ENCODE measurements at regions not wholly inside any gene's neighbourhood (a gene's known extent, or its start where the extent isn't known, plus 50 kb on each side); places are given as distances from the start of the nearest gene placed in this dataset.

DNA sequence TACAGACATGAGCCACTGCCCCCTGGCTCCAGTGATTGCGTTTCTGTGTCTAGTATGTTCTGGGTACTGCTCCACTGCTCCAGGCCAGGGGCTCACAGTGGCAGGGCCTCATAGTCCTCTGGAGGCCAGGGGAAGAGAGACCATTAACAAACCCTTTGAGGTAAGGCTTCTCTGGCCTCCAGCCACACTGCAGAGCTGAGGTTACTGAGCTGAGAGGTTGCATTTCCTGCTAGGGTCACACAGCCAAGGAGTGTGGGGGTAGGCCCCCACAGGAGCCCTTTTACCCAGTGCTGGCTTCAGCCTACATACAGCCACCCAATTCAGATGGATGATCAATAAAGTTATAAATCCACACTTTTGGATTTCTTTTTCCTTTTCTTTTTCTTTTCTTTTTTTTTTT is 50.4 kb upstream of the DLX4 start:
- DNase-seq (ENCODE audit: low read depth in 2 of 3, low spot score in 1 of 3), result no peak

Data from stimulated activated CD4-positive, alpha-beta T cell treated with anti-CD3 and anti-CD28 coated beads, Interleukin-12 subunit alpha, Interleukin-12 subunit beta, amount 100 ng/mL, for 48 hours (primary cell).